ENCODE measurements at regions not wholly inside any gene's neighbourhood (a gene's known extent, or its start where the extent isn't known, plus 50 kb on each side); places are given as distances from the start of the nearest gene placed in this dataset.

DNA sequence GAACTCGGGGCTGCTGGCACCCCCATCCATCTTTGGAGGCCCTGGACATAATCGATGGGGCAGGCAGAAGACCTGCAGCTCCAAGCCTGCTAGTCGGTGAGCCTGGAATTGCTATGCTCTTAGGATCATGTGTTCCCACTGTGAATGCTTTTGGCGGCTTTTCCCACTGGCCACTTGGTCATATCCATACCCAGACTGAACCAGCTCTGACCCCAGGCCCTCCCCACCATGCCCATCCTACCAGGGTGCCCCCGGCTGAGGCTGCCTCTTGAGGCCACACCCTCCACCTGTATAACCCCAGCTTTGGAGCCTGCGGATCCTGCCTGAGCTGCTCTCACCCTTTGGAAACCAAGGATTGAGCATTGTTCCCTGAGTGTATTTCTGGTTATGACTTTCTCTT is 113.5 kb downstream of the TENT4A start:
- no peaks in the 10 kb centered on the region for H3K9me3 ChIP-seq (ENCODE audit: control insufficient read depth, insufficient read depth, low read depth, low read length)
- ChIA-PET CTCF (no interaction called here), POLR2A (no interaction called here)
- no peak overlapping the region for H3K27ac ChIP-seq (ENCODE audit: low read length)
- TF ChIP-seq, protein P1, sequence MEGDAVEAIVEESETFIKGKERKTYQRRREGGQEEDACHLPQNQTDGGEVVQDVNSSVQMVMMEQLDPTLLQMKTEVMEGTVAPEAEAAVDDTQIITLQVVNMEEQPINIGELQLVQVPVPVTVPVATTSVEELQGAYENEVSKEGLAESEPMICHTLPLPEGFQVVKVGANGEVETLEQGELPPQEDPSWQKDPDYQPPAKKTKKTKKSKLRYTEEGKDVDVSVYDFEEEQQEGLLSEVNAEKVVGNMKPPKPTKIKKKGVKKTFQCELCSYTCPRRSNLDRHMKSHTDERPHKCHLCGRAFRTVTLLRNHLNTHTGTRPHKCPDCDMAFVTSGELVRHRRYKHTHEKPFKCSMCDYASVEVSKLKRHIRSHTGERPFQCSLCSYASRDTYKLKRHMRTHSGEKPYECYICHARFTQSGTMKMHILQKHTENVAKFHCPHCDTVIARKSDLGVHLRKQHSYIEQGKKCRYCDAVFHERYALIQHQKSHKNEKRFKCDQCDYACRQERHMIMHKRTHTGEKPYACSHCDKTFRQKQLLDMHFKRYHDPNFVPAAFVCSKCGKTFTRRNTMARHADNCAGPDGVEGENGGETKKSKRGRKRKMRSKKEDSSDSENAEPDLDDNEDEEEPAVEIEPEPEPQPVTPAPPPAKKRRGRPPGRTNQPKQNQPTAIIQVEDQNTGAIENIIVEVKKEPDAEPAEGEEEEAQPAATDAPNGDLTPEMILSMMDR (IDR thresholded peaks at IDR 0.05): no peak
- no peak for TF ChIP-seq POLR2AphosphoS5 (IDR thresholded peaks at IDR 0.05; ENCODE audit: low read depth, low read length)
- TF ChIP-seq, protein P2, sequence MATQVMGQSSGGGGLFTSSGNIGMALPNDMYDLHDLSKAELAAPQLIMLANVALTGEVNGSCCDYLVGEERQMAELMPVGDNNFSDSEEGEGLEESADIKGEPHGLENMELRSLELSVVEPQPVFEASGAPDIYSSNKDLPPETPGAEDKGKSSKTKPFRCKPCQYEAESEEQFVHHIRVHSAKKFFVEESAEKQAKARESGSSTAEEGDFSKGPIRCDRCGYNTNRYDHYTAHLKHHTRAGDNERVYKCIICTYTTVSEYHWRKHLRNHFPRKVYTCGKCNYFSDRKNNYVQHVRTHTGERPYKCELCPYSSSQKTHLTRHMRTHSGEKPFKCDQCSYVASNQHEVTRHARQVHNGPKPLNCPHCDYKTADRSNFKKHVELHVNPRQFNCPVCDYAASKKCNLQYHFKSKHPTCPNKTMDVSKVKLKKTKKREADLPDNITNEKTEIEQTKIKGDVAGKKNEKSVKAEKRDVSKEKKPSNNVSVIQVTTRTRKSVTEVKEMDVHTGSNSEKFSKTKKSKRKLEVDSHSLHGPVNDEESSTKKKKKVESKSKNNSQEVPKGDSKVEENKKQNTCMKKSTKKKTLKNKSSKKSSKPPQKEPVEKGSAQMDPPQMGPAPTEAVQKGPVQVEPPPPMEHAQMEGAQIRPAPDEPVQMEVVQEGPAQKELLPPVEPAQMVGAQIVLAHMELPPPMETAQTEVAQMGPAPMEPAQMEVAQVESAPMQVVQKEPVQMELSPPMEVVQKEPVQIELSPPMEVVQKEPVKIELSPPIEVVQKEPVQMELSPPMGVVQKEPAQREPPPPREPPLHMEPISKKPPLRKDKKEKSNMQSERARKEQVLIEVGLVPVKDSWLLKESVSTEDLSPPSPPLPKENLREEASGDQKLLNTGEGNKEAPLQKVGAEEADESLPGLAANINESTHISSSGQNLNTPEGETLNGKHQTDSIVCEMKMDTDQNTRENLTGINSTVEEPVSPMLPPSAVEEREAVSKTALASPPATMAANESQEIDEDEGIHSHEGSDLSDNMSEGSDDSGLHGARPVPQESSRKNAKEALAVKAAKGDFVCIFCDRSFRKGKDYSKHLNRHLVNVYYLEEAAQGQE (IDR thresholded peaks at IDR 0.05; ENCODE audit: insufficient read depth in 1 of 2, low read depth in 2 of 2, low read length in 1 of 2): no peak
- no peak for TF ChIP-seq SIN3A (IDR thresholded peaks at IDR 0.05; ENCODE audit: borderline replicate concordance, insufficient read depth, low read depth, low read length)
- no peak for TF ChIP-seq TCF7L2 (IDR thresholded peaks at IDR 0.05; ENCODE audit: low read depth, low read length)
- no peak for DNase-seq (ENCODE audit: low read depth, low spot score)
- no peak for ATAC-seq
- no peaks in the 10 kb centered on the region for H3K4me1 ChIP-seq (ENCODE audit: control insufficient read depth, insufficient read depth, low read length)
- no peaks in the 10 kb centered on the region for H3K36me3 ChIP-seq (ENCODE audit: control insufficient read depth, insufficient read depth, low read length)
- in situ Hi-C loops (cut with HindIII; ENCODE audit: low pct_unique_long_range_greater_than_20kb, low sequenced_read_pairs) (no loop called here), intact Hi-C loops (cut with micrococcal nuclease; ENCODE audit: unreplicated experiment) (no loop called here)
- no peaks in the 10 kb centered on the region for H3K27me3 ChIP-seq (ENCODE audit: control insufficient read depth, insufficient read depth, low read length)
- BruUV-seq (replicated peaks): no TSS peak
- H3K4me3 ChIP-seq (ENCODE audit: low read depth in 2 of 2, low read length in 2 of 2): no peak overlapping the region

DNA sequence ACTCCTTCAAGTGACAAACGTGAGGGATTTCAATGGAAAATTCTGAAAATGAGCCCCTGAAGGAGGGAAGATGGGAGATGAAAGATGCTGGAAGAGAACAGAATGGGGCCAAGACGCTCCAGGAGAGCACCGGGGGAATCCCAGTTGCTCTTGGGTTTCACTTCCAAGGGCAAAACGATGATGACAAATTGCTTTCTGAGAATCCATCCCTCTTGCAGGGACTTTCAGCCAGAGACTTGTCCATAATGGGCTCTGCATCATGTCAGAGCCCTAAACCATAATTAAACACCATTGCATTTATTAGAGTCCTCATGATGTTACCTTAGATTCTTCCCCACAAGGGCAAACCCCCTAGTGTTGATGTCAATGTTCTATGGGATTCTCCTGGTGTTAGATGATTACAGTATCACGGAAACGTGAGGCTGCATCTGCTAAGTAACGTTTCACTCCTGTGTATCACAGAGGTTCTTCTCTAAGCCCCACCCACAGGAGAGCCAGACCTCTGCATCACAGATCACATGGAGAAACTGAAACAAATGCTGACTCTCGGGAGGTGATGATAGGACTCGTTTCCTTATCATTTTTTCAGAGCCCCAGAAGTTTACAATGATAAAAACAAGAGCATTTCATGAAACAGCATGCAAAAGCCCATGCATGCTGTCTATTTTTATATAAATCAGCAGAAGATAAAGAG is 114.4 kb downstream of the TENT4A start:
- Histone ChIP-seq H3K27ac (ENCODE audit: low read length) (no peak overlapping the region), H3K9me3 (ENCODE audit: control insufficient read depth, insufficient read depth, low read depth, low read length) (no peaks in the 10 kb centered on the region), H3K27me3 (ENCODE audit: control insufficient read depth, insufficient read depth, low read length) (no peaks in the 10 kb centered on the region), H3K36me3 (ENCODE audit: control insufficient read depth, insufficient read depth, low read length) (no peaks in the 10 kb centered on the region), H3K4me1 (ENCODE audit: control insufficient read depth, insufficient read depth, low read length) (no peaks in the 10 kb centered on the region), H3K4me3 (ENCODE audit: low read depth in 2 of 2, low read length in 2 of 2) (no peak overlapping the region)
- ChIA-PET POLR2A (no interaction called here), CTCF (no interaction called here)
- no peak for ATAC-seq
- no peak for DNase-seq (ENCODE audit: low read depth, low spot score)
- intact Hi-C loops (cut with micrococcal nuclease; ENCODE audit: unreplicated experiment): no loop called here
- BruUV-seq (replicated peaks): no TSS peak
- in situ Hi-C loops (cut with HindIII; ENCODE audit: low pct_unique_long_range_greater_than_20kb, low sequenced_read_pairs): no loop called here
- no peak for TF ChIP-seq TCF7L2 (IDR thresholded peaks at IDR 0.05; ENCODE audit: low read depth, low read length)
- no peak for TF ChIP-seq POLR2AphosphoS5 (IDR thresholded peaks at IDR 0.05; ENCODE audit: low read depth, low read length)
- TF ChIP-seq, protein P1 (IDR thresholded peaks at IDR 0.05): no peak
- TF ChIP-seq, protein P2 (IDR thresholded peaks at IDR 0.05; ENCODE audit: insufficient read depth in 1 of 2, low read depth in 2 of 2, low read length in 1 of 2): no peak
- TF ChIP-seq SIN3A (IDR thresholded peaks at IDR 0.05; ENCODE audit: borderline replicate concordance, insufficient read depth, low read depth, low read length): no peak

Measured in Panc1 (cell line).